ENCODE measurements at regions not wholly inside any gene's neighbourhood (a gene's known extent, or its start where the extent isn't known, plus 50 kb on each side); places are given as distances from the start of the nearest gene placed in this dataset.
"Not testable (repeated sequence)": the region's sequence is repeated elsewhere in the genome, so short reads cannot be mapped to it uniquely, and the experiment has no call there.

GRCh38 chr2:185674232-185674631 lies 64.4 kb upstream of the FSIP2 start:
- intact Hi-C loops (cut with micrococcal nuclease) = no loop called here

DNA sequence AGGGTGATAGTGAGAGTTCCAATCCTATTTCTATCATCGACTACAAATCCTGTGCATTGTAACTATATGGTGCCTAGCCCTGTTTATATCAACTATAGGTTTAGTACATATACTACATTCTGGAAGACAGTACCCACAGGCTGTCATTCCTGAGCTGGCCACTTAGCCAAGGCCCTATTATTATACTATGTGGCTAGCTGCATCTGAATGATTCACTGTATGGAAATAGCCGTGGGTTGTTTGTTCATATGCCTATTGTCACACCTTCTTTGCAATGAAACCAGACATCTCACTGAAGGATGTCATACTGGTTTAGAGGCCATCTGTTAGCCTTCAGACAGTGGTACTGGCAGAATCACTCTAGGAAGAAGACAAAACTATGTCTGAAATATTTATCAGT lies 62.3 kb upstream of the FSIP2 start:
- no peak for ATAC-seq
- no peak for DNase-seq
- intact Hi-C loops (cut with micrococcal nuclease) = no loop called here

More at GRCh38 chr2:185674232-185674631, 64.4 kb upstream of the FSIP2 start:
- ATAC-seq (no peak), DNase-seq (no peak)

DNA sequence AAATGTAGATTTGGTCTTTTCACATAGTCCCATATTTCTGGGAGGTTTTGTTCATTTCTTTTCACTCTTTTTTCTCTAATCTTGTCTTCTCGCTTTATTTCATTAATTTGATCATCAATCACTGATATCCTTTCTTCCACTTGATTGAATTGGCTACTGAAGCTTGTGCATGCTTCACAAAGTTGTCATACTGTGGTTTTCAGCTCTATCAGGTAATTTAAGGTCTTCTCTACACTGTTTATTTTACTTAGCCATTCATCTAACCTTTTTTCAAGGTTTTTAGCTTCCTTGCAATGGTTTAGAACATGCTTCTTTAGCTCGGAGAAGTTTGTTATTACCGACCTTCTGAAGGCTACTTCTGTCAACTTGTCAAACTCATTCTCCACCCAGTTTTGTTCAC lies 51.6 kb upstream of the FSIP2 start:
- ATAC-seq; DNase-seq; intact Hi-C loops (cut with micrococcal nuclease): not testable (repeated sequence)

GRCh38 chr2:185687967-185688366 lies 50.6 kb upstream of the FSIP2 start:
- intact Hi-C loops (cut with micrococcal nuclease) = no loop called here
- no peak for DNase-seq
- ATAC-seq = no peak

Measured in left ventricle myocardium superior (tissue), 1 donor.